HEK293 (cell line): ENCODE measurements at regions not wholly inside any gene's neighbourhood (a gene's known extent, or its start where the extent isn't known, plus 50 kb on each side); places are given as distances from the start of the nearest gene placed in this dataset.

Experiments used
- CTCF ChIA-PET: fragments of 350-600 bp; formaldehyde crosslinking; extraction: SDS; loops from one replicate; lab custom pipeline; 2021; ENCODE audit warnings: antibody characterized with exemption; lab: Yijun Ruan, JAX
- POLR2A ChIA-PET: fragments of 300-600 bp; formaldehyde crosslinking; extraction: SDS; loops from one replicate; lab custom pipeline; 2020; ENCODE audit warnings: antibody characterized with exemption, inconsistent platforms; lab: Yijun Ruan, JAX
- H3K27ac ChIP-seq: fragments of 200-500 bp; sonication (Bioruptor generic); 2 replicates; pipeline ENCODE4 v1.5.1; 2014; ENCODE audit warnings: low read depth, low read length, control low read depth, inconsistent platforms; ENCODE audit errors: extremely low read depth
- H3K36me3 ChIP-seq, 2 experiments: fragments of 200-500 bp in 1 of 2; sonication (Bioruptor generic) in 1 of 2; 1 replicate in 1 of 2; 2 replicates in 1 of 2; pipeline ENCODE4 v1.5.1; 2014 to 2017; ENCODE audit warnings: inconsistent platforms in 2 of 2, low read length in 2 of 2; ENCODE audit not compliant: control insufficient read depth in 2 of 2, insufficient read depth in 1 of 2
- H3K4me1 ChIP-seq: fragments of 200-500 bp; sonication (Bioruptor generic); 2 replicates; pipeline ENCODE4 v1.5.1; 2014; ENCODE audit warnings: mild to moderate bottlenecking, low read length, inconsistent platforms; ENCODE audit not compliant: control insufficient read depth, insufficient read depth
- H3K4me3 ChIP-seq: 2 replicates; pipeline ENCODE4 v1.5.1; 2011; ENCODE audit warnings: low read depth, mild to moderate bottlenecking, control low read depth, low read length, moderate library complexity
- H3K9me3 ChIP-seq: fragments of 200-500 bp; sonication (Bioruptor generic); 2 replicates; pipeline ENCODE4 v1.5.1; 2014; ENCODE audit warnings: low read depth, low read length, inconsistent platforms; ENCODE audit not compliant: control insufficient read depth, insufficient read depth
- FEZF1 ChIP-seq: fragments of 450-650 bp; formaldehyde crosslinking; IDR thresholded peaks from 2 replicates; pipeline ENCODE4 v1.5.1; 2016; ENCODE audit warnings: missing biosample characterization, missing genetic modification characterization
- IKZF3 ChIP-seq: fragments of 450-650 bp; IDR thresholded peaks from 2 replicates; pipeline ENCODE4 v1.5.0; 2018; ENCODE audit warnings: missing biosample characterization, mild to moderate bottlenecking, missing genetic modification characterization, moderate library complexity
- KLF17 ChIP-seq: fragments of 450-650 bp; formaldehyde crosslinking; IDR thresholded peaks from 2 replicates; pipeline ENCODE4 v1.5.1; 2016; ENCODE audit warnings: missing biosample characterization, missing genetic modification characterization
- MYNN ChIP-seq: fragments of 450-650 bp; formaldehyde crosslinking; IDR thresholded peaks from 2 replicates; pipeline ENCODE4 v1.5.1; 2016; ENCODE audit warnings: missing biosample characterization, missing genetic modification characterization, borderline replicate concordance
- PRDM4 ChIP-seq: fragments of 450-650 bp; formaldehyde crosslinking; IDR thresholded peaks from 2 replicates; pipeline ENCODE4 v1.5.1; 2017; ENCODE audit warnings: missing biosample characterization, missing genetic modification characterization
- REPIN1 ChIP-seq: fragments of 450-650 bp; formaldehyde crosslinking; IDR thresholded peaks from 2 replicates; pipeline ENCODE4 v1.5.1; 2017; ENCODE audit warnings: missing biosample characterization, missing genetic modification characterization, low read depth
- SALL2 ChIP-seq: fragments of 450-650 bp; formaldehyde crosslinking; IDR thresholded peaks from 2 replicates; pipeline ENCODE4 v1.5.0; 2017; ENCODE audit warnings: missing biosample characterization, mild to moderate bottlenecking, missing genetic modification characterization, borderline replicate concordance
- SCRT1 ChIP-seq: fragments of 450-650 bp; formaldehyde crosslinking; IDR thresholded peaks from 2 replicates; pipeline ENCODE4 v1.5.1; 2016; ENCODE audit warnings: missing biosample characterization, missing genetic modification characterization, borderline replicate concordance
- SETDB1 ChIP-seq: IDR thresholded peaks from one replicate; pipeline ENCODE4 v1.6.1; 2017; ENCODE audit warnings: mild to moderate bottlenecking, low read length, moderate library complexity, mixed read lengths; ENCODE audit not compliant: insufficient read length
- TCF7L2 ChIP-seq: IDR thresholded peaks from 2 replicates; pipeline ENCODE4 v1.6.1; 2011; ENCODE audit warnings: low read depth, mild to moderate bottlenecking, inconsistent platforms, low read length, moderate library complexity, borderline replicate concordance
- TRIM28 ChIP-seq: IDR thresholded peaks from 2 replicates; pipeline ENCODE4 v1.6.1; 2011; ENCODE audit warnings: low read length, control low read depth, borderline replicate concordance
- ZBTB7A ChIP-seq: fragments of 450-650 bp; formaldehyde crosslinking; IDR thresholded peaks from 2 replicates; pipeline ENCODE4 v1.5.1; 2016; ENCODE audit warnings: low read depth, missing biosample characterization, missing genetic modification characterization
- ZNF140 ChIP-seq: fragments of 450-650 bp; formaldehyde crosslinking; IDR thresholded peaks from 2 replicates; pipeline ENCODE4 v1.5.1; 2016; ENCODE audit warnings: missing biosample characterization, missing genetic modification characterization
- ZNF146 ChIP-seq: fragments of 450-650 bp; formaldehyde crosslinking; IDR thresholded peaks from 2 replicates; pipeline ENCODE4 v1.5.1; 2016; ENCODE audit warnings: missing biosample characterization, missing genetic modification characterization
- ZNF175 ChIP-seq: fragments of 450-650 bp; formaldehyde crosslinking; IDR thresholded peaks from 2 replicates; pipeline ENCODE4 v1.5.1; 2016; ENCODE audit warnings: missing biosample characterization, missing genetic modification characterization
- ZNF202 ChIP-seq: fragments of 450-650 bp; formaldehyde crosslinking; IDR thresholded peaks from 2 replicates; pipeline ENCODE4 v1.5.1; 2016; ENCODE audit warnings: missing biosample characterization, missing genetic modification characterization, borderline replicate concordance
- ZNF24 ChIP-seq: fragments of 450-650 bp; formaldehyde crosslinking; IDR thresholded peaks from 2 replicates; pipeline ENCODE4 v1.5.1; 2016; ENCODE audit warnings: missing biosample characterization, missing genetic modification characterization
- ZNF248 ChIP-seq: fragments of 450-650 bp; formaldehyde crosslinking; IDR thresholded peaks from 2 replicates; pipeline ENCODE4 v1.5.1; 2017; ENCODE audit warnings: missing biosample characterization, missing genetic modification characterization
- ZNF416 ChIP-seq: fragments of 450-650 bp; formaldehyde crosslinking; IDR thresholded peaks from 2 replicates; pipeline ENCODE4 v1.5.1; 2016; ENCODE audit warnings: missing biosample characterization, missing genetic modification characterization
- ZNF449 ChIP-seq: fragments of 450-650 bp; formaldehyde crosslinking; IDR thresholded peaks from 2 replicates; pipeline ENCODE4 v1.5.1; 2017; ENCODE audit warnings: missing biosample characterization, mild to moderate bottlenecking, missing genetic modification characterization, moderate library complexity
- ZNF514 ChIP-seq: fragments of 450-650 bp; formaldehyde crosslinking; IDR thresholded peaks from 2 replicates; pipeline ENCODE4 v1.5.1; 2016; ENCODE audit warnings: missing biosample characterization, missing genetic modification characterization
- ZNF530 ChIP-seq: fragments of 450-650 bp; formaldehyde crosslinking; IDR thresholded peaks from 2 replicates; pipeline ENCODE4 v1.5.1; 2016; ENCODE audit warnings: low read depth, missing biosample characterization, missing genetic modification characterization
- ZNF548 ChIP-seq: fragments of 450-650 bp; formaldehyde crosslinking; IDR thresholded peaks from 2 replicates; pipeline ENCODE4 v1.5.1; 2016; ENCODE audit warnings: missing biosample characterization, missing genetic modification characterization
- ZNF560 ChIP-seq: fragments of 450-650 bp; formaldehyde crosslinking; IDR thresholded peaks from 2 replicates; pipeline ENCODE4 v1.5.1; 2017; ENCODE audit warnings: missing biosample characterization, missing genetic modification characterization, borderline replicate concordance
- ZNF600 ChIP-seq: fragments of 450-650 bp; formaldehyde crosslinking; IDR thresholded peaks from 2 replicates; pipeline ENCODE4 v1.5.1; 2016; ENCODE audit warnings: missing biosample characterization, missing genetic modification characterization
- ZNF658 ChIP-seq: fragments of 450-650 bp; formaldehyde crosslinking; IDR thresholded peaks from 2 replicates; pipeline ENCODE4; 2016; ENCODE audit warnings: missing biosample characterization, missing genetic modification characterization
- ZNF670 ChIP-seq: fragments of 450-650 bp; formaldehyde crosslinking; IDR thresholded peaks from 2 replicates; pipeline ENCODE4 v1.5.1; 2016; ENCODE audit warnings: missing biosample characterization, missing genetic modification characterization, low read depth
- ZNF692 ChIP-seq: fragments of 450-650 bp; formaldehyde crosslinking; IDR thresholded peaks from 2 replicates; pipeline ENCODE4 v1.5.1; 2016; ENCODE audit warnings: missing biosample characterization, missing genetic modification characterization
- ZNF785 ChIP-seq: fragments of 450-650 bp; formaldehyde crosslinking; IDR thresholded peaks from 2 replicates; pipeline ENCODE4 v1.5.1; 2016; ENCODE audit warnings: missing biosample characterization, missing genetic modification characterization
- ZSCAN30 ChIP-seq: fragments of 450-650 bp; IDR thresholded peaks from 2 replicates; pipeline ENCODE4 v1.5.1; 2018; ENCODE audit warnings: missing biosample characterization, mild to moderate bottlenecking, missing genetic modification characterization, moderate library complexity
- ZSCAN5A ChIP-seq: fragments of 450-650 bp; formaldehyde crosslinking; IDR thresholded peaks from 2 replicates; pipeline ENCODE4 v1.5.1; 2016; ENCODE audit warnings: missing biosample characterization, missing genetic modification characterization

GRCh38 chr2:150126143-150126740 lies 361.2 kb downstream of the RND3 start:
- CTCF ChIA-PET: no interaction called here
- POLR2A ChIA-PET: no interaction called here
- H3K4me3 ChIP-seq: no peak overlapping the region
- no peaks in the 10 kb centered on the region for H3K36me3 ChIP-seq
- no peak for TF ChIP-seq ZNF146 (tag by site-specific recombination)
- TF ChIP-seq ZNF692 (tag by site-specific recombination): no peak
- TF ChIP-seq ZNF785 (tag by site-specific recombination): no peak
- TF ChIP-seq ZNF600 (tag by site-specific recombination): no peak
- TF ChIP-seq IKZF3 (tag by site-specific recombination): no peak
- TF ChIP-seq MYNN (tag by site-specific recombination): no peak
- no peak for TF ChIP-seq ZSCAN5A (tag by site-specific recombination)
- no peak for TF ChIP-seq ZSCAN30
- TF ChIP-seq TCF7L2: no peak
- no peak for TF ChIP-seq ZNF658 (tag by site-specific recombination)
- no peak for TF ChIP-seq ZNF202 (tag by site-specific recombination)
- TF ChIP-seq ZBTB7A: no peak
- no peak for TF ChIP-seq ZNF449 (tag by site-specific recombination)
- TF ChIP-seq KLF17 (tag by site-specific recombination): no peak
- TF ChIP-seq TRIM28: no peak
- no peak for TF ChIP-seq ZNF416 (tag by site-specific recombination)
- TF ChIP-seq ZNF24: no peak
- no peak for TF ChIP-seq ZNF548 (tag by site-specific recombination)
- H3K4me1 ChIP-seq: no peaks in the 10 kb centered on the region
- no peaks in the 10 kb centered on the region for H3K9me3 ChIP-seq
- H3K27ac ChIP-seq: no peak overlapping the region

GRCh38 chr2:150125708-150126107 lies 361.8 kb downstream of the RND3 start:
- ChIA-PET POLR2A (no interaction called here), CTCF (interaction anchor here (0.6 kb wide), 1 partner anchor 16 kb away, joined by 3 read pairs; no protein-coding TSS in a partner anchor)
- Histone ChIP-seq H3K27ac (no peak overlapping the region), H3K4me1 (no peaks in the 10 kb centered on the region), H3K9me3 (no peaks in the 10 kb centered on the region), H3K36me3 (no peaks in the 10 kb centered on the region), H3K4me3 (no peak overlapping the region)
- TF ChIP-seq SCRT1 (tag by site-specific recombination): no peak
- TF ChIP-seq ZNF670: no peak
- no peak for TF ChIP-seq ZNF514 (tag by site-specific recombination)
- no peak for TF ChIP-seq ZNF140
- no peak for TF ChIP-seq ZNF530
- no peak for TF ChIP-seq SETDB1
- no peak for TF ChIP-seq FEZF1 (tag by site-specific recombination)
- no peak for TF ChIP-seq PRDM4
- TF ChIP-seq ZNF175 (tag by site-specific recombination): no peak
- no peak for TF ChIP-seq SALL2
- no peak for TF ChIP-seq REPIN1 (tag by site-specific recombination)
- TF ChIP-seq ZNF560 (tag by site-specific recombination): no peak
- no peak for TF ChIP-seq ZNF248 (tag by site-specific recombination)
